GM18502 (cell line): ENCODE measurements at regions not wholly inside any gene's neighbourhood (a gene's known extent, or its start where the extent isn't known, plus 50 kb on each side); places are given as distances from the start of the nearest gene placed in this dataset.
"Not testable (repeated sequence)": the region's sequence is repeated elsewhere in the genome, so short reads cannot be mapped to it uniquely, and the experiment has no call there.

Experiments
- ATAC-seq: cut with Tn5 transposase; IDR thresholded peaks from one replicate; pipeline ENCODE4 v1.9.1; 2021; ENCODE audit warnings: mild to moderate bottlenecking; ENCODE audit not compliant: unreplicated experiment, poor library complexity

DNA sequence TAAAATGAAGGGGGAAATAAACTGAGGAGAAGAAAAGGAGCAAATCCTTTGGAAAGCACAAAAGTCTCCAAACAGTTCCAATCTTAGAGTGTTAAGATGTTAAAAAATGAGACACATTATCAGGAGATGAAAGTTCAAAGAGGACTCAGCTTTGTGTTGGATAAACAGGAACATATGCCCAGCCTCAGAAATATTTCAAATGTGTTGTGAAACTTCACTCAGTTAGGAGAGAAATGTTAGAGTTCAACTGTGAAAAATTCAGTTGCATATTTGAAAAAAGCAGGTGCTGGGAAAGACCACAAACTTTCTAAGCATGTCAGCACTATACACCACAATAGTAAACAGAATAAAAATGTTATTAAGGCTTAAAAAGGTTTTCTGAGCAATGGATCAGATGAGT is 136.8 kb upstream of the PRKD1 start:
- ATAC-seq, result no peak

DNA sequence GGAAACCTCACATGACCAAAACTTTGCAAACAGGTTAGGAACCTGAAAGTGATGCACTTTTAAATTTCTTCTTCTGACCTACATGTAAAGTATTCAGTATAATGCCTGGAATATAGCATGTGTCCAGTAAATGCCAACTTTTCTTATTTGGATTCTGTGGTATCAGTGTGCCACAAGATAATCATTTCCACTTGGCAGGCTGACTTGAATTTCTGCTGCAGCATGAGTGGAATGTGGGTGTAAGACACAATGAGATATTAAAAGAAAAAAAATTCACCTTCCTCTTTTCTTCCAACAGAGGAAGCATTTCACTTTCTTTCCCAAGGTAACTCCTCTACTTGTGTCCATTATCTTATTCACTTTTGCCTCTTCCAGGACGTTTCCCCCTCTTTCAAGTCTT is 141.9 kb upstream of the PRKD1 start:
- ATAC-seq, result no peak

DNA sequence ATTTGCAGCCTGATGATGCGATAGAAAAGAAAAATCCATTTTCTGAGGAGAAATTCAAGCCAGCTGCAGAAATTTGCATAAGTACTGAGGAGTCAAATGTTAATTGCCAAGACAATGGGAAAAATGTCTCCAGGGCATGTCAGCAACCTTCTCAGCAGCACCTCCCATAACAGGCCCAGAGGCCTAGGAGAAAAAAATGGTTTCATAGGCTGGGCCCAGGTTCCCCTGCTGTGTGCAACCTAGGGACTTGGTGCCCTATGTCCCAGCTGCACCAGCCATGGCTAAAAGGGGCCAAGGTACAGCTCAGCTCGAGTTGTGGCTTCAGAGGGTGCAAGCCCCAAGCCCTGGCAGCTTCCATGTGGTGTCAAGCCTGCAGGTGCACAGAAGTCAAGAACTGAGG is 144.8 kb upstream of the PRKD1 start:
- ATAC-seq, result not testable (repeated sequence)

DNA sequence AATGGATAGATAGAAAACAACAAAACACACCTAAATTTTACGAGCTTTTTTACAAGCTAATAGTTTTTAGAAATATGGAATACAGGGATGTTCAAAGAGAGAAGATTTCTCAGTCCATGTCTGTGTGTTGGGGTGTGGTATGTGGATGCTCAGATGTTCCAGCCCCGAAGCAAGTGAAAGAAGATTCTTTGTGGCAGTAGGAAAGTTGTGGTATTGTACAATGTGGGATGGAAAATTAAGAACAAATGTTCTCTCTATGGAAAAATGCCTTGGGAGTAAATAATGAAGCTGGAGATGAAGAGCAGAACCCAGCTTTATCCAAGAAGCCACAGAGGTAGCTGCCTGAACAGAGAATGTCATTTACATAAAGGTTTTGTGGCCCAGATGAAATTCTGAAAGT is 150.3 kb upstream of the PRKD1 start:
- no peak for ATAC-seq

DNA sequence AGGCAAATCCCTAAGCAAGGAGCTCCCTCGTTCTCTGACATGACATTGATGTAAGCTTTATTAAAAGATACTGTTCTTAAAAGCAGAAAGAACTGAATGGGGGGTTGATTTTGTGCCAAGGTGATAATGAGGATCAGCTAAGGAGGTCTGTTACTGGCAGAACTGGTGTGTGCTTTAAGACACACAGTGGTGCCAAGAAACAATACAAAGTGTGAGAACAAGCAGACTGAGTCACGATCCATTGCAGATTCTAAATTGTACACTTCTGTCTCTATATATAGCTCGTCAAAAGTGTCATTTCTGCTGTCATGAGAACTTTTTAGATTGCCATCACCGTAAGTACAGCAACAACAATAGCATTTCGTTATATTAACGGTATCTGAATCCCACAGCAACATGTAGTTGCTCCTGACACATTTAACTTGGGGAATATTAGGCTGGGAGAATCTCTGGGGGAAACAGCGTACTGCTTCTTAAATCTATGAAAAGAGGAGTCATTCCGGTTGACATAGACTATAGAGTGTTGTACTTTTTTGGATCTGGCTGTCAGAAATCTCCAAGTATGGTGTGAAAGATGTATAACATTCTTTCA is 151.3 kb upstream of the PRKD1 start:
- ATAC-seq, result no peak

DNA sequence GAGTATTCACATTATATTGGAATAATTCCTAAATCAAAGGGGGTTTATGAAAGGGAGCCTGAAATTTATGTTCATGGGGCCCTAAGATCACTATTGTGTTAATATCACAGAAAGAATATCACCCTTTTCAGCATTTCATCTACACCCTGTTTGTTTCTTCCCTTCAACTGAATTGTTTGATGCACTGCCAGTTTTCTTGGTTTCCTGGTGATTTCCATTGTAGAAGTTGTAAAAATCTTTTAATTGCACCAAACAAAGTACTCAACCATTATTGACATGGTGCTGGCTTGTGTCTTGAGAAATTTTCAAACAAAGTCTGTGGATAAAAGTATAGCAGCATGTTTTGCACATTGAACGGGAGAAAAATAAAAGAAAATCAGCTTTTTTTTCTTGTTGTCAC is 154.8 kb upstream of the PRKD1 start:
- no peak for ATAC-seq

DNA sequence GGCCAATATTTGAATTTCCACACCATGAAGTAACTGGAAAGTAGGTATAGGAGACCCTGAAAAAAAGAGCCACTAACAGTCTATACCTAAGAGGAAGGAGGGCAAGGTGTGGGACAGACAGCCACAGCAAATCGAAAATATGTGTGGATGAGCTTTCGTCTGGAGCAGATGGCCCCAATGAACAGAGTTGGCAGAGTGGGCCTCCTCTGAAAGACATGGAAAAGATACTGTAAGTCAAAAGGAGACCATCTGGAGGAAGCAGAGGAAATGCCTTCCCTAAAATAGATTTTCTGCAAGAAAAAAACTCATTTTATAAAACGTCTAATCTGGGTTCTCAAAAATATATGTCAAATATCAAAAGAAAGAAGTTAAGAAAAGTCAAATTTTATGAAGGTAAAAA is 157.2 kb upstream of the PRKD1 start:
- no peak for ATAC-seq

DNA sequence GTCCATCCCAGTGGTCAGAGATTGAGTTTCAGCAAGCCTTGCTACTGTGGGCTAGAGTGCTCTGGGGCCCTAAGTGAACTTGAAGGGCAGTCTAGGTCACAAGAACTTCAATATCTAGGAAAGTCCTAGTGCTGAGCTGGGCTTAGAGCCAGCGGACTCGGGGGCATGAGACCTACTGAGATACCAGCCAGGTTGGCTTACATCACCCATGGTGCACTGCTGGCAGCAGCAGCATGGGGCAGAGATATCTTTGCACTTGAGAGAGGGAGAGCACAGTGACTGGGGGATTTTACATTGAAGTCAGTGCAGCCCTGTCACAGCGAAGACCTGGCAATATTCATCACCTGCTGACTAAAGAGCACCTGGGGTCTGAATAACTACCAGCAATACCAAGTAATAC is 158.3 kb upstream of the PRKD1 start:
- no peak for ATAC-seq

DNA sequence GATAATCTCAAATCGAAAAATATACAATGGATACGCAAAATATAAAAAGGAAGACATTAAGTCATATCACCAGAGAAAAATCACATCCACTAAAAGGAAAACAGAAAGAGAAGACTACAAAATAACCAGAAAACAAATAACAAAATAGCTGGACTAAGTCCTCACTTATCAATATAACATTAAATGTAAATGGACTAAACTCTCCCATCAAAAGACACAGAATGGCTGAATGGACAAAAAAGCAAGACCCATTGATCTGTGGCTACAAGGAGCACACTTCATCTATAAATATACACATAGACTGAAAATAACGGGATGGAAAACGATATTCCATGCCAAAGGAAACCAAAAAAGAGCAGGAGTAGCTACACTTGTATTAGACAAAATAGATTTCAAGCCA is 161.0 kb upstream of the PRKD1 start:
- ATAC-seq, result no peak

DNA sequence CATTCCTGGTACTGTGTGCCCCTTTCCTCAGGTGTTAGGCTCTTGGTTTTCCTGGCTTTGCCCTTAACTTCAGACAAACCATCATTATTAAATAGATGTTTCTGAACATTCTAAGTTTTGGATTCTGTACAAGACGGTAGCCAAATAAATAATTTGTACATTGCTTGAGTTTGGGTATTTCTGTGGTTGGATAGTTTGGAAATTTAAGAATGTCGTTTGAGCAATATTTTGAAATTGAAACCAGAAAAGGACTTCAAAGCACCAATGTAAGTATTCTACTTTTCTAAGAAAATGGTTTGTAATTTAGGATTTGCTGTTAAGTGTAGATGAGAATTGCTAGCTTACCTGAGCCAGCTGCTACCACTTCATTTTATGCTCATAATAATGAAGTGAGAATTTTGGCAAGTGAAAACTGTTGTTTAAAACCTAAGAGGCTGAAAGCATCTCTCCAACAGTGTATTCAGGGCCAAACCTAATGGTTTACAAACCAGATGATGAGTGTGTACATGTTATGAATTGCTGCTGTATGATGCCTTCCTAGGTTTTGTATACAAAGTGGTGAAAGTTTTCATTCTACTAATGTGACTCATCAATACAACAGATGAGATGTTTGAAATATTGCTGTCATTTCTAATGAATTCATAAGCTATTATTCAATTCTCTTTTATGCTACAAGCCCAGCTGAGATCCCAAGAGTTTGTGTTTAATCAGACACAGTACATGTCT is 181.5 kb upstream of the PRKD1 start:
- no peak for ATAC-seq

DNA sequence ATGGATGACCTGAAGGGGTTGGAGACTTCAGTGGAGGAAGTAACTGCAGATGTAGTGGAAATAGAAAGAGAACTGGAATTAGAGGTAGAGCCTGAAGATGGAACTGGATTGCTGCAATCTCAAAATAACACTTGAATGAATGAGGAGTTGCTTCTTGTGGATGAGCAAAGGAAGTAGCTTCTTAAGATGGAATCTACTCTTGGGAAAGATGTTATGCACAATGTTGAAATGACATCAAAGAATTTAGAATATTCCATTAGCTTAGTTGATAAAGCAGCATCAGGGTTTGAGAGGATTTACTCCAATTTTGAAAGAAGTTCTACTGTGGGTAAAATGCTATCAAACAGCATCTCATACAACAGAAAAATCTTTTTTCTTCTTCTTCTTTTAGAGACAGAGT is 186.4 kb upstream of the PRKD1 start:
- no peak for ATAC-seq

DNA sequence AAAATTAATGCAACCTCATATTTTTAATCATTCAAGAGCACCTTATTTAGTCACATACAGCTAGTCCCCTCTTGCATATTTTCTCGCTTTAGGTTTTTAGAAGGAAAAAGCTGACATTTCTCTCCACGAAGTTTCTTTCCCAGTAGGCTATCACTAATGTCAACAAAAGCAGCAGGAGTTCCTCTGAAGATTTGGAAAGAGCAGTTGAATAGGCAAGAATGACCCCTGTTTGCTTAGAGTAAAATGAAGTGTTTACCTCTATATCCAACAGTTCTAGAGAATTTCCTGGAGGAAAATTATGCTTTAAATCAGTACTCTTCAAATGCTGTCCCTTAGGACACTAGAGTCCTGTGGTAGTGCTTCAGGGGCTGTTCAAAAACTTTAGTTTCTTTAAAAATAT is 188.1 kb upstream of the PRKD1 start:
- no peak for ATAC-seq

DNA sequence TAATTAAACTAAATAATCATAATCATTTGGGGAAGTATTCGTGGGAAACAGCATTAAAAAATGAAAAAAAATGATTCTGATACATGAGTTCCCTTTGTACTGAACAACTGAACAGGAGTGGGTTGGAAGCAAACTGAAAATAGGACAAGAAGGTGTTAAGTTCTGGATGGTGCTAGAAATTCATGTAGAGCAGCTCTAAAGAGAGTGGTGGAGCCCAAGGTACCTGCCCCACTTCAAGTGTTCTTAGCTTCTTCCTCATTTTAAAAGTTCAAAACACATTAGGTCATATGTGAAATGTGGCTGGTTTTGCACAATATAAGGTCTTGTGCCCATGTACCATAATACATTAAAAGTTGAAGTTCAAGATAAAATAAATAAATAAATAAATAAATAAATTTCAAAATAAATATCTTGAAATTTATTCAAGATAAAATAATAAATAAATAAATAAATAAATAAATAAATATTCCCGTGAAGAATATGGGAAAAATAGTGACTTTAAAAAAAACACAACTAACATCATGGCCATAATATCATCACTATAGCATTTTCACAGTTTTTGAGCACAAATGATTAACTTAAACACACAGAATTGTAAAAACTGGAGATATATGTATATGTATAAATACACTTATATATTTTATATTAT is 191.5 kb upstream of the PRKD1 start:
- no peak for ATAC-seq

DNA sequence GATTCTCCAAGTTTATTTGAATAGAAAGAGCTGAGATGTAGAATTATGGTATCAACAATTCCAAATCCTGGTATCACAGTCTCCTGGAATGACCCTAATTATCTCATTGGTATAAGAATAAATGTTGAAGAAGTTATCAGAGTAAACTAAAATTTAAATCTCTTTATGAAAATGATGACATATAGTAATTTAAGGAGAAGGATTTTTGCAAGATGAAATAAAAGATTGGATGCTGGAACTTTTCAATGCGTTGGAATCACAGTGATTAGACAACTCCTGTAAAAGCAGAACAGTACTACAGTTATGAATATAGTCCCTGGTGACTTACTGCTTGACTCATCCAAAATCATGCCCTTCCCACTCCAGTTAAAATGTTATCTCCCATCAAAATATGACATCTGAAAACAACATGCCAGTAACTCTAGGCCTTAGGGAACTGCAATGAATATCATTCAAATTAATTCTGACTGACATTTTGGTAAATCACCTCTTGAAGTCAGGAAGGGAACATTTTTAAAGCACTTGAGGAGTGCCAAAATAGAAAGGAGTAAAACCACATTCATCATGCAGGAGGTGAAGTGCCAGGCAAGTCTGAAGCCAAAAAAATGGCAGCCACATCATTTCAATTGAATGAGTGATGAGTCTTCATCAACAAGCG is 197.8 kb upstream of the PRKD1 start:
- no peak for ATAC-seq

DNA sequence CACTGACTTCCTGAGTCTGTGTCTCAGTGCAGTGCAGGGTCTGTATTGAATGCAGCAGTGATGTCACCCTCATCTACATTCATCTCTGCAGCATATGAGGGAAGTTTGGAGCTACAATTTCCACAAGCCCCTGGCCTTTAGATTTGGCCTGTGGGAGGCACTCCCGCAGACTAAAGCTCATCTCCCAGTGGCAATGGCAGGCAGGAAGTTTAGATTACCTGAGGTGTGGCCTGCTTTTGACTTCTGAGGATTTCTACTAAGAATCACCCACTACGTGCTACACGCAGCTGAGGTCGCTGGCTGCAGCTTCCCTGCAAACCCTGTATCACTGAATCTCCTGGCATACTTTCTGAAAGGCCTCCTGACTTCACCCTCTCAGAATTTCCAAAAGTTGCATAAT is 202.2 kb upstream of the PRKD1 start:
- no peak for ATAC-seq

DNA sequence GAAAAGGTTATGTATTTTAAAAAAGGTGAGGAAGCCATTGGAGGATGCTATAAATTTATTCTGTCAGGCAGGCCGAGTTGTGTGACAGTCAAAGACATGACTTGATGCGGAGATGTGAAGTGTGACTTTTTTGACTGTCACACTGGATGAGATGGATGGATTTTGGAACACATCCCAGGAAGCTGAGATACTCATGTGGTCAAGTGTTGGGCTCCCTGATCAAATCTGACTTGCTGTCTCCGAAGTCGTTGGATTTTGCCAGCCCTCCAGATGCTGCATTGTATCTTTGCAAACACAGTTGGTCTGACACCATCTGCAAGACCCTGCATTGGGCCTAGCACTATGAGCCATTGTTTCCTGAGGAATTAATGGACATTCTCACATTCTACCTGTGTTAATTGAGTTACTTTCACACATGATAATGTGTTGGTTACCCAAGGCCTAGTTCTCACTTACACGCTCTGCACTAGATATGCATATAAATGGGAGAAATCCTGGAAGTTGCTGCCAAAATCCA is 204.0 kb upstream of the PRKD1 start:
- ATAC-seq, result no peak

DNA sequence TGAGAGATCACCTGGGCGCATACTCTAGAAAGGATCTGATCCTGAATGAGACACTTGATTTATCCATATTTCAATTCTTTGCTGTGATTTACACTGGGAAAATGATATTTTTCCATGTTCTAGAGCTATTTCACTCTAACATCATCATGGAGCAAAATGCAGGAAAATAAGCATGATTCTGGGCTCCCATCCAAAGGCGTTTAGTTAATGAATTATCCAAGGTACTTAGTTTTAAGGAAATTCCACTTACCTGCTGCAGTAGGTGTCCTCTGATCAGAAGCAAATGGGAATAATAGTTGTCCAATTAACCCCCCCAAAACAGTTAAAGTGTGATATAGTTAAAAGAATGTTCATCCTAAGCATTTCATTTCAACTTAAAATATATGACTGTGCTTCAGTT is 204.5 kb upstream of the PRKD1 start:
- ATAC-seq, result no peak

DNA sequence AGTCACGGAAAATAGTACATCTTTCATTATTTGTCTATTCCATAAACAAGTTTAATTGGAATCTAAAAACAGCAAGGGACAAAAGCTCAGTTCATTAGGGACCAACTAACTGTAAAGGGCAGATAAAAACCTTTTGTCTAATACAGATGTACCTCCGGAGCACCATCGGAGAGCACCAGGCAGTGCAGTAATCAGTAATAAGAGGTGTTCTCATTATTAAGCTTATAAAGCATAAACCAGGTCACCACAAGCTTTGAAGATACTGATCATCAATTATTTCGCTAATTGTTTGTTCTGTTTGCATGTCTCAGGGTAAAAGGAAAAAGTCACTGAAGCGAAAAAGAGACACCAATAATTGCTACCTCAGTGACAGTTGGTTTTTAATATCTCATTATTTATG is 207.3 kb upstream of the PRKD1 start:
- ATAC-seq, result no peak

DNA sequence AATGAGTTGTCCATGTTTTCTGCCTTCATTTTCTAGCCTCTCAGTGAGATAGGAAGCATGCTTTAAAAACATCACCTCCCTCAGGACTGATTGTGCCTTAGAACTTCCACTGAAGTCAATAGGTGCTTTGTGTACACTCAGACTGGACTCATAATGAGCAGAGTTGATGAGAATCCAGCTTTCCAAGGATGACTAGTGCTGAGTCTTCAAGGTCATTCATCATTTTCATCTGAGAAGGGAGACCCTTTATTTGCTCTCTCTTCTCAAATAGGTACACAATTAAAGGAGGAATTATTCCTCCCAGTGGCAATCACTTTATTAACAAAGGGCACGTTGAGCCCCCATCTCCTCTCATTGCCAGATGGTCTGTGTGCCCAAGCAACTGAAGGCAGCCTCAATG is 210.9 kb upstream of the PRKD1 start:
- ATAC-seq, result no peak

DNA sequence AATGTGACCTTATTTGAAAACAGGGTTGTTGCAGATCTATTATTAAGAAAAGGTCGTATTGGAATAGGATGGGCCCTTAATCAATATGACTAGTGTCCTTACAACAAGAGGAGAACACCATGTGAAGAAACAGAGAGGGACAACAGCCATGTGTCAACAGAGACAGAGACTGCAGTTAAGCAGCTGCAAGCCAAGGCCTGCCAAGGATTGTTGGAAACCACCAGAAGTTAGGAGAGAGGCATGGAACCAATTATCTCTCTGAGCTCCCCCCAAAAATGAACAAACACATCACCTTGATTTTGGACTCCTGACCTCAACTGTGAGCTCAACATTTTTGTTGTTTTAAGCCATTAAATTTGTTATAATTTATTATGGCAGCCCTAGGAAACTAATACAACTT is 214.6 kb upstream of the PRKD1 start:
- no peak for ATAC-seq

DNA sequence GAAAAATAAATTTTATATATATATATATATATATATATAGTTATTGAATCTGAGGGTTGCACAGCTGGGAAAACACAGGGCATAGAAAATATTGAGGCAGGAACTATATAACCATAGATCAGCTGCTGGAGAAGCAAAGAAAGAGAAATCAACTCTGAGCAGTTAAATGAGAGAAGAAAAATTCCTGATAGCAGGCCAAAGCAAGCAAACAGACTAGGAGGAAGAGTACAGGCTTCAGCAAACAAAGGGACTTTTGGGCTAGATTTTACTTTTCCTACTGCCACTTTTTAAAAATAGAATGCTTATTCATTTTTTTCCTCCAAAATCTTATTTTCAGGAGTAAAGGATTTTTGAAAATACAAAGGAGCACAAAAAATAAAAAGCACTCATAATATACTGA is 216.0 kb upstream of the PRKD1 start:
- ATAC-seq, result no peak
